Activated T-cell treated with anti-CD3 and anti-CD28 coated beads for 24 hours (primary cell): ENCODE measurements at regions not wholly inside any gene's neighbourhood (a gene's known extent, or its start where the extent isn't known, plus 50 kb on each side); places are given as distances from the start of the nearest gene placed in this dataset.
"Not testable (repeated sequence)": the region's sequence is repeated elsewhere in the genome, so short reads cannot be mapped to it uniquely, and the experiment has no call there.

Source experiments
- DNase-seq: peaks from one replicate; pipeline ENCODE4 v3.0.0-alpha.2; 2020; ENCODE audit warnings: low read depth

- not testable (repeated sequence) for DNase-seq
These were observed 266.3 kb upstream of the TPK1 start for GRCh38 chr7:145102199-145102598.

- DNase-seq, result no peak
These were observed 256.9 kb upstream of the TPK1 start for GRCh38 chr7:145092766-145093165.

- DNase-seq, result no peak
These were observed 252.4 kb upstream of the TPK1 start for GRCh38 chr7:145088111-145088745.

- no peak for DNase-seq
These were observed 246.7 kb upstream of the TPK1 start for GRCh38 chr7:145082366-145083161.

GRCh38 chr7:145065473-145065872 is 229.6 kb upstream of the TPK1 start:
- DNase-seq, result no peak

- no peak for DNase-seq
These were observed 228.3 kb upstream of the TPK1 start for GRCh38 chr7:145064114-145064513.

- no peak for DNase-seq
These were observed 217.9 kb upstream of the TPK1 start for GRCh38 chr7:145053781-145054180.

GRCh38 chr7:145050415-145050814 is 214.6 kb upstream of the TPK1 start:
- DNase-seq, result no peak

- peak; percentile 15 for DNase-seq
These were observed 201.0 kb upstream of the TPK1 start for GRCh38 chr7:145036604-145037405.

- no peak for DNase-seq
These were observed 195.3 kb upstream of the TPK1 start for GRCh38 chr7:145031162-145031561.

- no peak for DNase-seq
These were observed 194.9 kb upstream of the TPK1 start for GRCh38 chr7:145030754-145031153.

GRCh38 chr7:145020454-145020853 is 184.6 kb upstream of the TPK1 start:
- no peak for DNase-seq

- DNase-seq, result no peak
These were observed 180.2 kb upstream of the TPK1 start for GRCh38 chr7:145016068-145016467.

GRCh38 chr7:145009876-145010275 is 174.0 kb upstream of the TPK1 start:
- no peak for DNase-seq

- DNase-seq, result no peak
These were observed 169.7 kb upstream of the TPK1 start for GRCh38 chr7:145005601-145006000.

GRCh38 chr7:144997512-144997911 is 161.7 kb upstream of the TPK1 start:
- DNase-seq, result no peak

GRCh38 chr7:144995495-144995894 is 159.6 kb upstream of the TPK1 start:
- DNase-seq, result no peak

GRCh38 chr7:144991041-144991440 is 155.2 kb upstream of the TPK1 start:
- DNase-seq, result no peak

- DNase-seq, result no peak
These were observed 151.8 kb upstream of the TPK1 start for GRCh38 chr7:144987686-144988085.

- no peak for DNase-seq
These were observed 146.3 kb upstream of the TPK1 start for GRCh38 chr7:144982133-144982532.

- DNase-seq, result no peak
These were observed 140.0 kb upstream of the TPK1 start for GRCh38 chr7:144975882-144976281.

- DNase-seq, result no peak
These were observed 133.9 kb upstream of the TPK1 start for GRCh38 chr7:144969787-144970186.

GRCh38 chr7:144960763-144961162 is 124.9 kb upstream of the TPK1 start:
- no peak for DNase-seq
